HG03354 (cell line): ENCODE measurements at regions not wholly inside any gene's neighbourhood (a gene's known extent, or its start where the extent isn't known, plus 50 kb on each side); places are given as distances from the start of the nearest gene placed in this dataset.
"Not testable (repeated sequence)": the region's sequence is repeated elsewhere in the genome, so short reads cannot be mapped to it uniquely, and the experiment has no call there.

Experiments
- ATAC-seq: cut with Tn5 transposase; IDR thresholded peaks from one replicate; pipeline ENCODE4 v1.9.1; 2021; ENCODE audit warnings: mild to moderate bottlenecking; ENCODE audit not compliant: unreplicated experiment, poor library complexity, severe bottlenecking

DNA sequence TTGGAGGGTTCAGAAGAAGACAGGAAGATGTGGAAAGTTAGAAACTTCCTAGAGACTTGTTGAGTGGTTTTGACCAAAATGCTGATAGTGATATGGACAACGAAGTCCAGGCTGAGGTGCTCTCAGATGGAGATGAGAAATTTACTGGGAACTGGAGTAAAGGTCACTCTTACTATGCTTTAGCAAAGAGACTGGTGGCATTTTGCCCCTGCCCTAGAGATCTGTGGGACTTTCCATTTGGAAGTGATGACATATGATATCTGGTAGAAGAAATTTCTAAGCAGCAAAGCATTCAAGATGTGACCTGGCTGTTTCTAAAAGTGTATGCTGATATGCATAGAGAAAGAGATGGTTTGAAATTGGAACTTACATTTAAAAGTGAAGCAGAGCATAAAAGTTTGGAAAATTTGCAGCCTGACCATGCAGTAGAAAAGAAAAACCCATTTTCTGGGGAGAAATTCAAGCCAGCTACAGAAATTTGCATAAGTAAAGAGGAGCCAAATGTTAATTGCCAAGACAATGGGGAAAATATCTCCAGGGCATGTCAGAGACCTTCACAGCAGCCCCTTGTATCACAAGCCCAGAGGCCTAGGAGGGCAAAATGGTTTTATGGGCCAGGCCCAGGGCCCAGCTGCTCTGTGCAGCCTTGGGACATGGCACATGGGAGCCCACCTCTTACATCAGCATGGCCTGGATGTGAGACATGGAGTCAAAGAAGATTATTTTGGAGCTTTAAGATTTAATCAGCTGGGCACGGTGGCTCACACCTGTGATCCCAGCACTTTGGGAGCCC lies 63.1 kb upstream of the SLC1A4 start:
- not testable (repeated sequence) for ATAC-seq

DNA sequence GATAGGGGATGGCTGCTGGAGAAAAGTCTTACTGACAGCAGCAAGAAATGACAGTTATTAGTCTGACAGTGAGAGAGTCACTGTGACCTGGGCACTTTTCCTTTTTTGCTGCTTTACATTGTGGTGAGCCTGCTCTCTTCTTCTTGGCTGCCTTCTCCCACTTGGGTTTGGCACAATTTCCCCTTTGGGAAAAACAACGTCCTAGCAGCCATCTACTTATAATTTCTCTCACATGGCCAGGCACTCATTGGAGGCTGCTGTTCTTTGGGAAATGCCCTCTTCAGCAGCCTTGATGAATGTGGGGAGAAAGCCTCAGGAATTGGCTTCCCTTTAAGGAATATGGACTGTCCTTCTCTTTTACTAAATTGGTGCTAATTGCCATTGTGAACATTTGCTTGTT lies 60.4 kb upstream of the SLC1A4 start:
- no peak for ATAC-seq

DNA sequence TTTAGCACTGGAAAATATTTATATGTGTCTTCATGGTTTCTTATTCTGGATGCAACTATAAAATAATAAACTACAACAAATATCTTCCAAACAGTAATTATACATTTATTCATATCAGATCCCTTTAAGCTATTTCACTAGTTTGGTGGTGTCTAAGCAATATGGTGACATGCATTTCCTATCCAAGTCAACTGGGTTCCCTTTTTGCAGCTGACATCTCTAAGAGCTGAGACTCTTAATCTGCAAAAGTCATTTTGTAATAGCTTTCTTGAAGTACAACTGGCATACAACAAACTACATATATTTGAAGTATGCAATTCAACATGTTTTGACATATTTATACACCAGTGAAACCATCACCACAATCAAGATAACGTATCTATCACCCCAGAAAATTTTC lies 59.9 kb upstream of the SLC1A4 start:
- no peak for ATAC-seq

DNA sequence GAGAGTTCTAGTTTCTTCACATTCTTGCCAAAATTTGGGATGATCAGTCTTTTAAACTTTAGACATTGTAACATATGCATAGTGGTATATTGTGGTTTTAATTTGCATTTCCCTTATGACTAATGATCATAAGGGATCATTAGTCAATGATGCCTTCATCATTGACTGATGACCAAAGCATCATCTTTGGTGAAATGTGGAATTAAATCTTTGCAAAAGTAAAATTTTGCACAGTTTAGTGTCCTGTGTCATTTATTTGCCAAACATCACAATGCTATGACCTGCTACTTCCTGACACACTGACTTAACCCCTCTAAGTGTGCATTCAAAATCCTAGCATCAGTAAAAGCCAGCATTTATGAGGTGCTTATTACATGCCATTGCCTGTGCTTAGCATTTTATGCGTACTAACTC lies 58.9 kb upstream of the SLC1A4 start:
- no peak for ATAC-seq

DNA sequence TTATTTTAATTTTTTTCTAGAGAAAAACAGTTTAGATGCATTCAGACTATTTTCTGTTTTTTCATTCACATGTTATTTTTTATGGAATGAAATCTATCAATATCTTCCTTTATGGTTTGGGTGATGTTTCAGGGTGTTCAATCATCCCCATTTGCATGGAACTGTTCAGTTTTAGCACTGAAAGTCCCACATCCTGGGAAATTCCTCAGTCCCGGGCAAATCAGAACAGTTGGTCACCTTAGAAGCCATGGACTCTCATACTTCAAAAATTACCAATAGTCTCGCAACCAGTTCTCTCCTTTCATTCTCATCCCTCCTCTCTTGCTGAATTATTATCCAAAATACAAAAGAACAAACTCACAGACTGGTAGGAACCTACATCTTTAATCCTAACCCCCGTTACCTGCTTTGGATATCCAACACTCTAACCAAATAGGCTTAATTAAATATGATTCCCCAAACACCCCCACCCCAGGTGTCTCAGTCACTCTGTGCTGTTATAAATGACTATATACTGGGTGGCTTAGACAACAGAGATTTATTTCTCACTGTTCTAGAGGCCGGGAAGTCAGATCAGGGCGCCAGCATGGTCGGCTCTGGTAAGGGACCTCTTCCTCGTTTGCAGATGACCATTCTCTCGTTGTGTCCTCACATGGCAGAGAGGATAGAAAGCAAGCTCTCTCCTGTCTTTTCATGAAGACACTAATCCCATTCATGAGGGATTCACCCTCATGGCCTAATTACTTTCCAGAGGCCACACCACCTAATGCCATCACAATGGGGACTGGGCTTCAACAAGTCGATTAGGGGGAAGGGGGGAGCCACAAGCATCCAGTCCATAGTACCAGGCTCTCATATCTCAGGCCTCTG lies 57.7 kb upstream of the SLC1A4 start:
- ATAC-seq: no peak

DNA sequence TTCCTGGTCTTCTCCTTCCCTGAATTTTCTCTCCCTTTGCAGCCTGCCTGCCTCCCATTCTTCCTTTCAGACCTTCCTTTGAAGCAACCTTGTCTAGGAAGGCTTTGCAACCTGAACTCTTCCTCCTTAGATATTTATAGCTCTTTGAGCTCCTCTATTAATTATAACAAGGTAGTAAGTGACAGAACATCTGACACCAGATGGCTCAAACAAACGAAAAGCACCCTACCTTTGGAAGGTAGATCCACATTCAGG lies 57.2 kb upstream of the SLC1A4 start:
- no peak for ATAC-seq

DNA sequence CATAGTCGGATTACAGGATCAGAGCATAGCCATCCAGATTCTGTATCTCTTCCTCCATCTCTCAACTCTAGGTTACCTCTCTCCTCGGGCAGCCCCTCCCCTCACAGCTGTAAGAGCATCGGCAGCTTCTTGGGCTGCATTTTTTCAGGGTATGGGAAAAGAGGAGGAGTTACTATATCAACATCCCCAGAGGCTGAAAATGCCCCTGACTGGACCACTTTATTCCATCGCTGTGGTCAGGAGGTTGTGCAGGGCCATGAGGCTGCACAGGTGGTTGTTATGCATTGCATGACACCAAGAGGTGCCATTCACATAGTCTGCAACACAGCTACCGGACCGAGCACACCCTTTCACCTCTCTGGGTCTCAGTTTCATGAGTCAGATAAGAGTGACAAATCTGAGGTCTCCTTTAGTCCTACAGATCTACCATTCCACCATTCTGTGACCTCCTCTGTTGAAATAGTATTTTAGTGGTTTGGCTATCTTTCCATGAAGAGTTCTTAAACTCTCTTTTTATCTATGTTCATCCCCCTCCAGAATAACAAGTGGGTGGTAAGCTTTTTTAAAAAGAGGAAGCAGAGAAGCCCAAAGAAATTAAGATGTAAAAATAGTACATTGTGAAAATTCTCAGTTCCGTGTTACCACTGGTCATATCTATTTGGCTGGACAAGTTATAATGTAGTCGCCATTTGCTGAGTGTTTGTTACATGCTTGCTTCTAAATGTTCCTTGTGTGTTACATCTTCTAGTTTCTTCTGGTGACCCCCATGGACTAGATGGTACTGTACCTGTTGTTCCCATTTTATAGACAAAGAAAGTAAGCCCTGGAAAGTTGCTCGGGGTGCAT lies 56.6 kb upstream of the SLC1A4 start:
- peak; percentile 87 for ATAC-seq

DNA sequence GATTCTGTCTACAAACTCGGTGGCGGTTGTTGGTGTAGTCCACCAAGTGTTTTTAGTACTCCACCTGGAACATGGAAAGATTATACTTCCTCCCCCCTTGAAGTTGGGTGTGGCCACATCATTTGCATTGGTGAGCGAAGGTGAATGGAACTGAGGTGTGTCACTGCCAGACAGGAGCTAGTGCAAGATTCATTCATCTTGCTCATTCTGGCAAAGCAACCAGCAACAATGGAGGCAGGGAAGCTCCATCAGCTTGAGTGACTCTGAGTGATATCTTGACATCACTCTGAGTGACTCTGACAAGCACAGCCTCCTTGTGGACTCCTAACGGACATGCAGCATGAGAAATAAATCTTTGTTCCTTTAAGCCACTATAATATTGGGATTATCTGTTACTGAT lies 54.7 kb upstream of the SLC1A4 start:
- ATAC-seq: no peak

DNA sequence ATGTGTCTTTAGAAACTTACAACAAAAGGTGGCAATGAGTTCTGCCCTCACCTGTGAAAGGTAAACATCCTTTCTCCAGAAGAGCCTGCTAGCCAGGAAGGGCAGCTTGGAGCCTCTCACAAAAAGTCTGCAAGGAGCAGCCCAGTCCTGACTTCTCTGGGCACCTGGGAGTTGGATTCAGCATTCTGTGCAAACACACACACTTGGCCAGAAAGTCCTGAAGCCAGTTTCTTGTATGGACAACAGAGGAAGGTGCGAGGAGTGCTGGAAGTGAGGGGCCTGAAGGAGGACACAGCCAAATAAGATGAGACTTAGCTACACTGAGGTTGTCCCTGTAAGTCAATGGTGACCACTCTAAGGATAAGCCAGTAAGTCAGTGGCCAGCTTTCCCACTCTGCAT lies 52.4 kb upstream of the SLC1A4 start:
- no peak for ATAC-seq

DNA sequence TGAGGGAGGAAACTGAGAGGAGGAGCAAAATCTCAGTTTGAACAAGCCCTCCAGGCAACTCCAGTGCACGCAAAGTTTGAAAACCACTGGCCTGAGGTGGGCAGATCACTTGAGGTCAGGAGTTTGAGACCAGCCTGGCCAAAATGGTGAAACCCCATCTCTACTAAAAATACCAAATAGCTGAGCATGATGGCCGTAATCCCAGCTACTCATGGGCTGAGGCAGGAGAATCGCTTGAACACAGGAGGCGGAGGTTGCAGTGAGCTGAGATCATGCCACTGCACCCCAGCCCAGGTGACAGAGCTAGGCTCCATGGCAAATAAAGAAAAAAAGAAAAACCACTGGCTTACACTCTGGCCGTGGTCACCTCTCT lies 51.9 kb upstream of the SLC1A4 start:
- ATAC-seq: not testable (repeated sequence)

DNA sequence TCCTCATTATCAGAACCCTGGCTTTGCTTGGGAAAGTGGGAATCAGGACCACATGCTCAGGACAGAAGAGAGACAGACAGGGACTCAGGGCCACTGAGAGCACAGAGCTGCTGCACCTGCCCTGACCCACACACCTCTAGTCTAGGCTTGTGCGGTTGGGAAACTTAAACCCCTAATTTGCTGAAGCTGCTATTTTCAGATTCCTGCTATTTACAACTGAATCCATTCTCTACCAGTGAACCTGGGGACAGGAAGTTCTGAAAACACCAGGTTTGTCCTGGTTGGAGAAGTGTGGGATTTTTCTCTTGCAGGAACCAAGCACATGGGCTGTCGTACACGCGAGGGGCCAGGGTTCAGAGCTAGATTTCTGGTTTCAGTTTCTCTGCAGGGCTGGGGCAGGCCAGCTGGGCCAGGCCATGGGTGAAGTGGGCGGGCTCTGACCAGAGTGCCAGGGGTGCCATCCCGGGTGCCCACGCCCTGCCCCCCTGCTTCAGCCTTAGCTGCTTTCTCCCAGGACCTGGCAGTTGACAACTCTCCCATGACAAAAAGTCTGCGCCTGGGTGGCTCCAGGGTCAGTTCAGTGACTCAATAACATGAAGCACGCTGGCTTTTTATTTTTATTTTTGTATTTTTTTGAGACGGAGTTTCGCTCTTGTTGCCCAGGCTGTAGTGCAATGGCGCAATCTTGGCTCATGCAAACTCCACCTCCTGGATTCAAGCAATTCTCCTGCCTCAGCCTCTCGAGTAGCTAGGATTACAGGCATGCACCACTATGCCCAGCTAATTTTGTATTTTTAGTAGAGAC lies 51.3 kb upstream of the SLC1A4 start:
- peak; percentile 71 for ATAC-seq

DNA sequence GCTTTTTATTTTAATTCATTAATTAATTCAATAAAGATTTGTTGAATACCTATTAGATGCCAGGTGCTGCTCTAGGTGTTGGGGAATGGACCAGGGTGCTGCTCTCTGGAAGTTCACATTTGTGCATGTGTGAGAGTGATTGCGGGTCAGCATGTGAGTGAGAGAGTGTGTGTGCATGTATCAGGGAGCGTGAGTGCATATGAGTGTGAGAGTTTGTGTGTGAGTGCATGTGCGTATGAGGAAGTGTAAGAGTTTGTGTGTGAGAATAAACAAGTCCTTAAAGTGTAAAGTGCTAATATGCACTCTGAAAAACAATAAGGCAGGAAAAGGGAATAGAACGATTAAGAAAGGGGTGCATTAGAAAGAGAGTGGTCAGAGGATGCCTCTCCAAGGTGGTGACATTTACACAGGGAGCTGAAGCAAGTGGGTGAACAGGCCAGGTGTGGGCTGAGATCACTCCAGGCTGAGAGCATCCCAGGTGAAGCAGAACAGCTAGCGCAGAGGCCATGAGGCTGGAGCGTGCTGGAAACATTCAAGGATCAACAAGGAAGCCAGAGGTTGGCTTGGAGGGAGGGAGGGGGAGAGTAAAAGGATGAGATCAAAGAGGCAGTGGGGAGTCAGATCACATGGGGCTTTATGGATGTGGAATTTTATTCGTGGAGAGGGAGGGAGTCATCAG lies 50.5 kb upstream of the SLC1A4 start:
- no peak for ATAC-seq

DNA sequence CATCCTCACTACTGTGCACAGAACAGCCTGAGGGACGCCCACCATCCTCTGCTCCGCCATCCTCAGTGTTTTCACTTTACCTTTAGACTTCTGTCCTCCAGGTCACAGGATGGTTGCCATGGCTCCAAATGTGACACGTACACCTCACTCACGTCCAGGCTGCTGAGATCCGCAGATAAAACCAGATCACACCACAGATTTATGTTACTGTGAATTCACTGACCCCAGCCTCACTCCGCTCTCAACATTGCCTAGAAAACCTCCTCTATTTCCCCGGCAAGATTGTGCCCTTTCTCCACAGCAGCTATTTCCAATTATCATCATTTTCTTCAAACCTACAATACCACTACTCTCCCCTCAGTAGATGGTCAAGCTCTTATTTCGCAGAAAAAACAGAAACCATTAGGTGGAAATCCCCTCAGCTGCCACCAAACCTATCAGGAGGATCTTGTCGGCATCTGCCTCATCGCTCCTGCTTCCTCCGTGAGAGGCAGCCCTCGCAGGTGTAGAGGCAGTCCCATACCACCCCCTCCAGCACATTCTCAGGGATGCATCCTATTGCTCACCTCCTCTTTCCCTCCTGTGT lies 49.8 kb upstream of the SLC1A4 start:
- peak; percentile 51 for ATAC-seq
